ENCODE measurements at regions not wholly inside any gene's neighbourhood (a gene's known extent, or its start where the extent isn't known, plus 50 kb on each side); places are given as distances from the start of the nearest gene placed in this dataset.

GRCh38 chr6:156725712-156726111 is 51.5 kb upstream of the ARID1B start:
- TF ChIP-seq CTCF (IDR thresholded peaks at IDR 0.05; ENCODE audit: low read depth, low read length), result no peak
- DNase-seq, result no peak
- no peaks in the 10 kb centered on the region for H3K4me1 ChIP-seq

GRCh38 chr6:156720691-156721685 is 56.2 kb upstream of the ARID1B start:
- TF ChIP-seq CTCF (IDR thresholded peaks at IDR 0.05; ENCODE audit: low read depth, low read length), result no peak

More at GRCh38 chr6:156725712-156726111, 51.5 kb upstream of the ARID1B start:
- no peaks in the 10 kb centered on the region for H3K36me3 ChIP-seq
- H3K9me3 ChIP-seq, result no peaks in the 10 kb centered on the region
- H3K4me3 ChIP-seq (ENCODE audit: low read depth, low read length), result no peak overlapping the region
- H3K27me3 ChIP-seq, result no peaks in the 10 kb centered on the region

GRCh38 chr6:156719720-156720563 is 57.2 kb upstream of the ARID1B start:
- Histone ChIP-seq H3K27me3 (no peaks in the 10 kb centered on the region), H3K36me3 (no peaks in the 10 kb centered on the region), H3K4me1 (peaks cover 2% of the 10 kb centered on the region; the same call in 1 of the 2 replicates), H3K4me3 (ENCODE audit: low read depth, low read length) (peak overlapping the region; percentile 4; the same call in 1 of the 2 replicates), H3K9me3 (no peaks in the 10 kb centered on the region)
- peak; percentile 88 for DNase-seq
- no peak for TF ChIP-seq CTCF (IDR thresholded peaks at IDR 0.05; ENCODE audit: low read depth, low read length)

More at GRCh38 chr6:156720691-156721685, 56.2 kb upstream of the ARID1B start:
- Histone ChIP-seq H3K4me3 (ENCODE audit: low read depth, low read length) (no peak overlapping the region), H3K4me1 (peaks cover 2% of the 10 kb centered on the region; the same call in 1 of the 2 replicates), H3K36me3 (no peaks in the 10 kb centered on the region), H3K27me3 (no peaks in the 10 kb centered on the region), H3K9me3 (no peaks in the 10 kb centered on the region)
- no peak for DNase-seq

GRCh38 chr6:156719395-156719719 is 57.8 kb upstream of the ARID1B start:
- Histone ChIP-seq H3K4me3 (ENCODE audit: low read depth, low read length) (no peak overlapping the region), H3K4me1 (peaks cover 2% of the 10 kb centered on the region; the same call in 1 of the 2 replicates), H3K9me3 (no peaks in the 10 kb centered on the region), H3K36me3 (no peaks in the 10 kb centered on the region), H3K27me3 (no peaks in the 10 kb centered on the region)
- DNase-seq, result no peak
- no peak for TF ChIP-seq CTCF (IDR thresholded peaks at IDR 0.05; ENCODE audit: low read depth, low read length)

GRCh38 chr6:156718647-156719394 is 58.4 kb upstream of the ARID1B start:
- Histone ChIP-seq H3K4me1 (peaks cover 2% of the 10 kb centered on the region; the same call in 1 of the 2 replicates), H3K36me3 (no peaks in the 10 kb centered on the region), H3K9me3 (no peaks in the 10 kb centered on the region), H3K27me3 (no peaks in the 10 kb centered on the region), H3K4me3 (ENCODE audit: low read depth, low read length) (no peak overlapping the region)
- TF ChIP-seq CTCF (IDR thresholded peaks at IDR 0.05; ENCODE audit: low read depth, low read length), result no peak
- peak; percentile 24 for DNase-seq

All from BE2C (cell line).